ENCODE measurements at regions not wholly inside any gene's neighbourhood (a gene's known extent, or its start where the extent isn't known, plus 50 kb on each side); places are given as distances from the start of the nearest gene placed in this dataset.
"Not testable (repeated sequence)": the region's sequence is repeated elsewhere in the genome, so short reads cannot be mapped to it uniquely, and the experiment has no call there.

DNA sequence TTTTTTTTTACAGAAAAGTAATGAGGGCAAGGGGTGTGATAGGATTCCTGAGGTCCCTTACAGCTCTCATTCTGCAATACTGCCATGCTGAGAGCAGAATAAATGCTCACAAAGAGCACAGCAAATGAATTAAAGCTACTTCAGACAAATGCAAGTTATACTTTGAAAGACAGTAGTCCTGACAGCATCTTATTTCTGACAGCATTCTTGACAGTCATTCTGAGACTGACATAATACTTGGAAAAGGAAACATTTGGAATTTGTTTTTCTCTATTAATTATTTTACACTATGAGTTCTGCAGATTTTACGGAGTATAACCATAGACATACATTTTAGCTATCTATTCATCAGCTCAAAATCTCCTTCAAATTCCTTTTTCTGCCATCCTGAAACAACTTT lies 935.2 kb upstream of the FAM98A start:
- DNase-seq (ENCODE audit: low read depth in 2 of 3, low spot score in 2 of 3), result no peak

DNA sequence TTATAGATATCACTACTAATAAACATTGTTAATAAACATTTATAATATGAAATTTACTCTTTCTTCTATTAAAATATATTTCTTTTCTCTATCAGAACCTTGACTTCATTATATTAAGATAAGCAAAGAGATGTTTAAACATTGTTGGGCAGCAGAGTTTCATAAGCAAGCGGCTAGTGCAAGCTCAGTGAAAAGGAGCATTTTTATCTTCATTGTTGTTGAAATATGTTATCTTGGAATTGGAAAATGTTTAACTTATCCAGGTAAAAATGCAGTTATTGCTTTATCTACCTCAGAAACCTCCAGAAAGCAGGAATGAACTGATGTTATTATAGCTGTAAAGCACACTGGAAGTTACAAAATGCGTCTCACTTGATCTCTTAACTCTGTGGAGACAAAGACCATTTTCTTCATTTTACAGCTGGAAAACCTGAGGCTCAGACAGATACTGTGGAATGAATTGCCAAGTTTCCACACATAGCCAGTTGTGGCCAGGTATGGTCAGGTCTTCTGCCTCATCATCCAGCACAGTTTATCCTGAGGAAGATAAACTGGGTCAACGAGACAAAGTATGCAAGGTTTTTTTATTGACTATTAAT lies 934.6 kb upstream of the FAM98A start:
- DNase-seq (ENCODE audit: low read depth in 2 of 3, low spot score in 2 of 3), result no peak

DNA sequence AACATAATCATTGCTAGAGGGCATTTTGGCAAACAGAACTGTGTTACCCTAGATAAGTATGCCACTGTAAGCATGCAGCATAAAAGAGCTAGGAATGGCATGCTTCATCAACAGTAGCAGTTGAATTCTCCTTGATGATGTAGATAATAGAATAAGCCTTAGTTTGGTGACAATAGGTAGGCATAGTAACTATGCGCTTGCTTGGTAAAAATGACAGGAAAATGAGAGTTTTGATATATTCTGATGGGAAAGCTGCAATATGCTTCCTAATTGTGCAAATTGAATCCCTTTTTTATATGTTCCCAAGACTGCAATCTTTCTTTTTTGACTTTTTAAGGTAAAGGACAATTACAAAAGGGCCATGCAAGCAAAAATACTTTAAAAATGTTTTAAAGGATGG lies 930.9 kb upstream of the FAM98A start:
- no peak for DNase-seq (ENCODE audit: low read depth in 2 of 3, low spot score in 2 of 3)

DNA sequence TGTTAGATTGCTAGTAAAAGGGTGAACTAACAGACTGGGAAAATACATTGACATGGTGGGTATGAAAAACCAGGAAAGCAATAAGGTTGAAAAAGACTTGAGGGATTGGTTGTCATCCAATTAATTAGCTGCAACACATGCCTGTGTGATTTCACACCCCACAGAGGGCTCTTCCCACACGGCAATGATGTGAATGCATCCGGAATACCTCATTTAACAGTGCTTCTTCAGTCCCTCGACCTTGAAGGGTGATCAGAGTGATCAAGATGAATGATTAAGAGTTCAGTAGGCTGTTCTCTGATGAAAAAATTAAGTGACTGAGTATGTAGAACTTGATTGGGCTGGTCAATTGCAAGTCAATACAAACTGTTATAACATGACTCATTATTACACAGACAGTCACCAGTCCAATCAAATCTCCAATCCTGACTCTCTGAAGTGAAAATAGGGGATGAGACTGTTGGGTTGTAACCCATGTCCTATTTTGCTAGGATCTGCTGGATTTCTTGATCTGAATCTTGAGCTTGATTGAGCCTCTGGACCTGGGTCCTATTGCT lies 924.9 kb upstream of the FAM98A start:
- no peak for DNase-seq (ENCODE audit: low read depth in 2 of 3, low spot score in 2 of 3)

DNA sequence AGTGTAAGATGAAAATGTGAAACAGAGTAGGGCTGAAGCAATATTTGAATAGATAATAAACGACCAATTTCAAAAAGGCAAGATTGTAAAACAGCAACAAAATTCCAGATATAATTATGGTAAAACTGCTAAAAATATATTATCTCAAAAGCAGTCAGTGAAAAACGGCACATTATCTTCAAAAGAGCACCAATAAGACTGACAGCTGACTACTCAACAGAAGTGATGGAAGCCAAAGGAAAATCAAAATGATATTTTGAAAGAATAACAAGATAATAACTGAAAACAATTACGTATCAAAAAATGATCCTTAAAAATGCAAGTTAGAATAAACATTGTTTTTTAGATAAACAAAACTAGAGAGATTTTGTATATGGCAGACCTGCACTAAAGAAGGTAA lies 920.6 kb upstream of the FAM98A start:
- no peak for DNase-seq (ENCODE audit: low read depth in 2 of 3, low spot score in 2 of 3)

DNA sequence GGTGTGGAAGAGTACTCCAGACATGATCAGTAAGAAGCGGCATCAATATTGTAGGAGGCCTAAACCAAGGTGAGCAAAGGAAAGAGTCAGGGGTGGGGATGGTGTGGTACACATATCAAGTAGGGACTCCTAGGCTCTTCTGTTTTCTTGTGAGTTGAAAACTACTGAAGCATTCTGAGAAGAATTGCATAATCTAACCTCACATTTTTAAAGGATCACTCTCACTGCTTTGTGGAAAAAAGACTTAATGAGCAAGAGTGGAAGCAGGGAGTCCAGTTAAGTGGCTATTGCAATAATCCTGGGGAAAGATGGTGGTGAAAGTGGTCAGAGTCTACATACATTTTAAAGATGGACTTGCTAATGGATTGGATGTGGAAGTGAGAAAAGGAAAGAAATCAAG lies 899.5 kb upstream of the FAM98A start:
- no peak for DNase-seq (ENCODE audit: low read depth in 2 of 3, low spot score in 2 of 3)

DNA sequence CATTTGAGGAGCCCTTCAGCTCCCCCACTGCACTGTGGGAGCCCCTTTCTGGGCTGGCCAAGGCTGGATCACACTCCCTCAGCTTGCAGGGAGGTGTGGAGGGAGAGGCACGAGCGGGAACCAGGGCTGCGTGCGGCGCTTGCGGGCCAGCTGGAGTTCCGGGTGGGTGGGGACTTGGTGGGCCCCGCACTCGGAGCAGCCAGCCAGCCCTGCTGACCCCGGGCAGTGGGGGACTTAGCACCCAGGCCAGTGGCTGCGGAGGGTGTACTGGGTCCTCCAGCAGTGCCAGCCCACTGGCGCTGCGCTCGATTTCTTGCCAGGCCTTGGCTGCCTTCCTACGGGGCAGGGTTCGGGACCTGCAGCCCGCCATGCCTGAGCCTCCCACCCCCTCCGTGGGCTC lies 895.1 kb upstream of the FAM98A start:
- DNase-seq (ENCODE audit: low read depth in 2 of 3, low spot score in 2 of 3), result not testable (repeated sequence)

DNA sequence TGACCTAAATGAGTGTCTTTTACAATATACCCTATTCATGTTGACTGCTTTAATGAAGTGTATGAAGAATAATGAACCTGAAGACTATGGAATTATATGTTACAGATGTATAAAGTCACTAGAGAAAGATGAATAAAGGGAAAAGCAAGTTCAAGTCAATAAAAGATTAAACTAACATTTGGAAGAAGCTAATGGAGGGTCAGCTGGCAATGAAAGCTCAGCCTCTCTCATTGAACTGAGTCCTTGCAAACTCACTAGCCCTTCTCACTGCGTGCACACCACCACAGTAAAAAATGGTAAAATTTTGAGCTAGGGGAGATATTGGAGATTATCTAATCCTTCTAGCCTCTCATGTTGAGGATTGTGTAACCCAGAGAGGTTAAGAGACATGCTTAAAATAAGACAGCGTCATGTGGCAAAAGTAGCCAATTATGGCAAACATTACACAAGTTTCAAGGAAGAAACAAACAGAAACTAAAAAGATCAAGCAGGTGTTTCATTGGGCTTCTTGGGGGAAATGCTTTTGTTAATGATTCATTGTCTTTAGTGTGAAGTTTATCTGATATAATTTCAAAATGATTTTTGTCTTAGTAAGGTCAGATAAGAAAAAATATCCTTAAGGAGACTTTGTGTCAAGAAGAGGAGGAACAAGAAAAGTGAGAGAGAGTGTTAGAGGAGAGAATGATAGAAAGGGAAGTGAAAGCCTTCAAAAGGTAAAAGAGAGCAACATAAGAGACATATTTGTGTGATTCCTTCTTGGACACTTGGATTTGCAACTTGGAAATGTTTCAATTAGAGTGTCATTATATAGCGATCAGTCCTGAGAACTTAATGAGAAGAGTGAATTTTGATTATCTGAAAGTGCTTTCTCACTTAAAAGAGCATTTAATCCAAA lies 893.7 kb upstream of the FAM98A start:
- no peak for DNase-seq (ENCODE audit: low read depth in 2 of 3, low spot score in 2 of 3)

DNA sequence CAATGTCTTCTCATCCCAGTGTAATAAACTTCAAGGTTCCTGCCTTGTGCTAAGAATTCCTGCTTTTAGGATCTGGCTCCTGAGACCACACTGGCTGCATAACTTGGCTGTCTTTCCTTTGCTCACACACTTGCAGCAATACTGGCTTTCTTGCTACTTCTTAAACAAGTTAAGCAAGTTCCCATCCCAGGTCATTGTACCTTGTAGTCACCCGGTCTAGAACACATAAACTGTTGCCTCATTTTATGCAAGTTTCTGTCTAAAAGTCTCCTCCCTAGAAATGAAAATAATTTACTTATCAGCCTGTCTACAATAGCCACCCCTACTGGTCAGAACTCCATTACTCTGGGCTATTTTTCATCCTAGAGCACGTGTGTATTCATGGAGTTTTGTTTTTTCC lies 887.9 kb upstream of the FAM98A start:
- DNase-seq (ENCODE audit: low read depth in 2 of 3, low spot score in 2 of 3), result no peak

DNA sequence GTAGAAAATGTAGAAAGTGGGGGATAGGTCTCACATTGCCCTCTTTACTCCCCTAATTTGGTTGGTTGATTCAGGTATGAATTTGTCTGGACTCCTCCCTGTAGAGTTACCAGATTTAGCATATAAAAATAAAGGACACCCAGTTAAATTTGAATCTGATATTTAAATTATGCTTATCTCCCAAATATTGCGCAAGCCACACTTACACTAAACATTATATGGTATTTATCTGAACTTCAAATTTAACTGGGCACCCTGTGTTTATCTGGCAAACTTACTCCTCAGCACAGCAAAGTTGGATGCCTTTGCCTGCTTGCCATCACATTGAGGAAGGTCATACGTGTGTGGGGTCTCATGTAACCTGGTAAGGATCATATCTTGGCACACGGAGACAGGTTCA lies 882.4 kb upstream of the FAM98A start:
- no peak for DNase-seq (ENCODE audit: low read depth in 2 of 3, low spot score in 2 of 3)

DNA sequence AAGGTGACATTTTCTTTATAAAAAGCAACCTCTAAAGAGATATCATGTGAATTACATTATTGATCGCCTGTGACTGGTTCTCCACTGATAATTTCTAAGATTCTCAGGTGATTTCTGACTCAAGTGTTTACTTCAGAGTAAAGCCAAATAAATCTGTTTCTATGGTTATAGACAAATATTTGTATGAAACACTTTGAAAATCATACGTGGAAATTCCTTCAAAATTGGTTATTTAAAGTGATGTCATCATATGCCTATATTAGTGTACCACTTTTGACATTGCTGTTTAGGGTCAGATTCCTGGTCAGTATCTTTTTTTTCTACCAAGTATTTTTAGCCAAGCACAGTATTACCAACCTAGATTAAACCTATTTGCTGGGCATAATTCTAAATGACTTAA lies 881.3 kb upstream of the FAM98A start:
- DNase-seq (ENCODE audit: low read depth in 2 of 3, low spot score in 2 of 3), result no peak

DNA sequence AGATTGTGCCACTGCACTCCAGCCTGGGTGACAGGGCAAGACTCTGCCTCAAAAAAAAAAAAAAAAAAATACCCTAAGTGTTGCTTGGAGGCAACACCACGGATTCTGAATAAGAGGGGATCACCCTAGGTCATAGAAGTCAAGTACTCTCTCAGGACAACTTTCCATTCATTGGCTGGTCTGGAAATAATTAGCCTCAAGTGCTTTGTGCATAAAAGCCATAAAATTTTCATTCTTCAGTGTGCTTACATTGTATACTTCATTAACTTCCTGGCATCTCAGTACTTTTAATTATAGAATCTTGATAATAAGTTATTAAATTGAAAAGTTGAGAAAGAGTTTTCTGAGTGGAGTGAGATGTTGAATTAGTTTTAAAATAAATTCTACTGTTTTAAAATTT lies 876.1 kb upstream of the FAM98A start:
- no peak for DNase-seq (ENCODE audit: low read depth in 2 of 3, low spot score in 2 of 3)

DNA sequence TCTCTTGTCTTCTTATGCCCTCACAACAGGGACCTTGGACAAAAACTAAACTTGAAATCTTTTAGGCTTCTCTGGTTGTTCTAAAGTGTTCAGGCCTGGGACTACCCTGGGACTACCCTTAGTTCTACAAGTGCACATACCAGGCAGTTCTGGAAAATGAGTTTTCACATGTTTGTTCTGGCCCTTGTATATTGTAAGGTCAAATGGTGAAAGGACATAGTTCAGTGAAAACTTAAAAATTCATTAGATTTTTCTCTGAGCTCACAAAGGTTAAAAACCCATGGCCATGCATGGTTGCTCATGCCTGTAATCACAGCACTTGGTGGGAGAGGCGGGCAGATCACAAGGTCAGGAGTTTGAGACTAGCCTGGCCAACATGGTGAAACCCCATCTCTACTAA lies 875.5 kb upstream of the FAM98A start:
- DNase-seq (ENCODE audit: low read depth in 2 of 3, low spot score in 2 of 3), result no peak

DNA sequence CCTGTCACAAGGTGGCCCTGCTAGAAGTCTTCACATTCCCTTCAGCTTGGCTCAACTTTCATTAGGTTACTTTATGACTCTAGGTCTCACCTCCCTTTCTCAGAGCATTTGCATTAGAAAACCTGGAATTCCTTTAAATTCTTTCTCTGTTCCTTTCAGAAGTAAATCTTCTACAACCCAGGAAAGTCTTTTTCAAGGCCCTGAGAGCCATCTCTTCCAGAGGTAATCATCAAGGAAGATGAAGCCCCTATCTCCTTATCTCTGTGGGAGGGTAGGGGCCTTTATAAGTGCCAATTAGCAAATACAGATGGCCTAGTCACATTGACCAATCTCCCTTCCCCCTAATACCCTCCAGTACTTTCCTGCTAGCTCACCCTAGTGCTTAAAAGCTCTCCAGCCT lies 848.0 kb upstream of the FAM98A start:
- no peak for DNase-seq (ENCODE audit: low read depth in 2 of 3, low spot score in 2 of 3)

DNA sequence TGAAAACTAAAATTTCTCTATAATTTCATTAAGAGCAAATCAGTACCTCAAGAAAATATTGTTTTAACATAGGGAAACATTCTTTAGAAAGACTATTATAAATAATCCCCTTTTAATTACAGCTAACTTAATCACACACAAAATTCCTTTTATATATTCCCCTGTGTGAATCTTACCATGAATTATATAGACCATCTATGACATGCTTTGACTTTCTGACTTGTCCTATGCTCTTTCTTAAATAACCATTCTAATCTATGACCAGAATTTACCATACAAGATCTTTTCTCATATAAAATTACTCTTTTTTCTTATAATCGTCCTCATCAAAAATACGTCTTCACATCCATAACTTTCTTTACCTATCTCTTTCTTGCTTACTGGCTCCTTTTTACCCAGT lies 824.2 kb upstream of the FAM98A start:
- no peak for DNase-seq (ENCODE audit: low read depth in 2 of 3, low spot score in 2 of 3)

DNA sequence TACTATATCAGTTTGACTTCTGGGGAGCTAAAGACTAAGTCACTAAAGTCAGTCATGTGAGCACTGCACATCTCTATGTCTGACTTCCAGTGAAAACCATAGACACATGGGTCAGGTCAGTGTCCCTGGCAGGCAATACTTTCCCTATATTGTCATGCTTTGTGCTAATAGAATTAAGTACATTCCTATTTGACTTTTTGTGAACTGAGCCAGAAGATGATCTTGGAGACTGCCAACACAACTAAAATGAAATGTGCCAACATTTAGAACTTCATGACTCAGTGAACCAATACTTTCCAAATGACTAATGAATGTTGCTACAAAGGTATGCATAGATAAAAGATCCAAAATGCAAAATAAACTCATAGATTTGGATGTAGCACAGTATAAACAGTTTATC lies 820.8 kb upstream of the FAM98A start:
- DNase-seq (ENCODE audit: low read depth in 2 of 3, low spot score in 2 of 3), result no peak

DNA sequence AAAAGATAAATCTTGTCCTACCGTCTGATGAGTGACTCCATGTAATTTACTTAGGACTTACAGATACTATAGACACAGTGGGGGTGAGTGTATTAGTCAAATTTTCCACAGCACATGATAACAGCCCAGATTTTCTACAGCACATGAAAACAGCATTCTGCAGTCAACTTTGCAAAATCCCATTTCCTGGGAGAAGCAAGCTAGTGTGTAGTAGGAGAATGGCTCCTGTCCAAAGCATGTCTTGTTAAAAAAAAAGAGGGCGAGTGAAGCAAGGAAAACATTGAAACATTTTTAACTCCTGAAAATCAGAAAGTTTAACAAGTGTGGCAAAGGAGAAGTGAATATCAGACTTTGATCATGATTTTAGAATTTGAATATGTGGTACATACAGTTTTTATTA lies 817.8 kb upstream of the FAM98A start:
- no peak for DNase-seq (ENCODE audit: low read depth in 2 of 3, low spot score in 2 of 3)

DNA sequence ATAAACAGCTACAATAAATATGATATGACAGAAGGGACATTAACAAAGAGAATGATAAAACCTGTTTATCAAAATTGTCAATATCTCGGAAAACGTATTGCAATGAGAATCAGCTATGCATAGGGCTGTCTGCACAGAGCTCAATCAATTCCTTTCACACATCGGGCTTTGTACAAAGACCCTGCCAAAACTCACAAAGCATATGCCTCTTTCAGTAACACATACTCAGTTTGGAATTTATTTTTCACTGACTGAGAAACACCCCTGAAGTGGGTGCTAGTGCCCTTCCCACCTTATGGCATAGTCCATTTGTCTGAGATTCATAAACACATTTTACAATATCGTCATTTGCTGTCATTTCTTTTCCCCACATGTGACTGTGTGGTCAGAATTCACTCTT lies 815.8 kb upstream of the FAM98A start:
- no peak for DNase-seq (ENCODE audit: low read depth in 2 of 3, low spot score in 2 of 3)

DNA sequence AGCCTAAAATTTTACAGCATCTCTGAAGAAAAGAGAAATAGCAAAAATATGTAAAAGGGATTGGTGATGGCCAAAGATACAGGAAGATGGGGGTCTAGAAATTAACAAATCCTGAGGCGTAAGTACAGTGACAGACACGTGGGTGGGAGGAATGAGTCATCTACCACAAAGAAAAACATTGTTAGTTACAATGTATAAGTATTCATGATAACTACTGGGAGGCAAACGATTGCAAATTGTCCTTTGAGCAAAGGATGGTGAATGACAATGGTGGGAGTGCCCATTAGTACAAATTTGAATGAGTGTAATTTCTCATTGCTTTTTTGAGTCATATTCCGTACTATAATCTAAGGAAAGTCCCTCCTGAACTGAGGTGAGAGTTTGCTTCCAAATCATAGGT lies 809.0 kb upstream of the FAM98A start:
- no peak for DNase-seq (ENCODE audit: low read depth in 2 of 3, low spot score in 2 of 3)

DNA sequence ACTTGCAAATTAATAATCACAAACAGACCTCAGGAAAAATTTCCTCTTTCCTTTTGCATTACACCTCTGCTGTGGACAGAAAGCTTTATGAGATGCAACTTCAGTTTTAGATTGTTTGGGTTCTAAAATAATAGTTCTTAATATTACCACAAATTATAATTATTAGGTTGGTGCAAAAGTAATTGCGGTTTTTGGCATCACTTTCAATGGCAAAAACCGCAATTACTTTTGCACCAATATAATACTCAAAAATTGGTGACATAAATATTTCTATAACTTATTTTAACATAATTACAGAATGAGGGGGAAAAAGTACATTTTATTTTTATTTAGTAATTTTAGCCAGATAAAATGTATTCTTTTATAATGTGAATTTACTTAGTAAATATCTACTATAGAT lies 804.4 kb upstream of the FAM98A start:
- no peak for DNase-seq (ENCODE audit: low read depth in 2 of 3, low spot score in 2 of 3)

DNA sequence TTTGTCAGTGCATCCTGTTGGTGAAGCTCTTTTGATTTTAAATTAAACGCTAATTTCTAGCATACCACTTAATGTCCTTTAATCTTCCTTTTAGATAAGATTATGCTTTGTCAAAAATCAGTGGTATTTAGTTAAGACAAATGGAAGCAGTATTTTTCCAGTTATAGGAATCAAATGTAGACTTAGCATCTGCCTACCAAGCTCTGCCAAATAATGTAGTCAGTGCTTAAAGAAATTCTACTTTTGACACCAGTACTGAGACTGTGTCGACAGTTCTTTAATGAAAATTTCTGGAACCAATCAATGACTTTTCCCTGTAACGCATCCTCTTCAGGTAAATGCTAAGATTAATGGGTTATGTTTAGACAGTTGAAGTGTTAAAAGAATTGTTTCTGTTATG lies 803.3 kb upstream of the FAM98A start:
- DNase-seq (ENCODE audit: low read depth in 2 of 3, low spot score in 2 of 3), result no peak

DNA sequence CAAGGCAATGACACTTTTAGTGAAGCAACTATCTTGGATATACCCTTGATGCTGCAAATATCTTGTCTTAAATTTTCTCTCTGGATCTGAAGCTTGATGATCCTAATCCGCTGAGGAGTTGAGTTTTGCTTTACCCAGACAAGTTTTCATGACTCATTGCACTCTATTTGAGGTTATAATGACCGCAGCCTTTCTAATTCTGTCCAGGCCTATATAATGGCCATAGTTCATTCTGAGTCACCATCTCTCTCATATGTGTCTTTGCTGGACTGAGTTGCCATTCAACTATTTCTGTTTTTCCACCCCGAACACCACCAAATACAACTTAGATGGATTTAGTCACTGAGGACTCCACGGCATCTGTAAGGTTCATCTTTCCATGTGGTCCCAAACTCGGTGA lies 802.1 kb upstream of the FAM98A start:
- no peak for DNase-seq (ENCODE audit: low read depth in 2 of 3, low spot score in 2 of 3)
